NCI-H82 (cell line): ENCODE measurements at regions not wholly inside any gene's neighbourhood (a gene's known extent, or its start where the extent isn't known, plus 50 kb on each side); places are given as distances from the start of the nearest gene placed in this dataset.
"Not testable (repeated sequence)": the region's sequence is repeated elsewhere in the genome, so short reads cannot be mapped to it uniquely, and the experiment has no call there.

ENCODE experiments used
- DNase-seq: peaks from one replicate; lab custom pipeline; 2025; lab: John Stamatoyannopoulos, UW

DNA sequence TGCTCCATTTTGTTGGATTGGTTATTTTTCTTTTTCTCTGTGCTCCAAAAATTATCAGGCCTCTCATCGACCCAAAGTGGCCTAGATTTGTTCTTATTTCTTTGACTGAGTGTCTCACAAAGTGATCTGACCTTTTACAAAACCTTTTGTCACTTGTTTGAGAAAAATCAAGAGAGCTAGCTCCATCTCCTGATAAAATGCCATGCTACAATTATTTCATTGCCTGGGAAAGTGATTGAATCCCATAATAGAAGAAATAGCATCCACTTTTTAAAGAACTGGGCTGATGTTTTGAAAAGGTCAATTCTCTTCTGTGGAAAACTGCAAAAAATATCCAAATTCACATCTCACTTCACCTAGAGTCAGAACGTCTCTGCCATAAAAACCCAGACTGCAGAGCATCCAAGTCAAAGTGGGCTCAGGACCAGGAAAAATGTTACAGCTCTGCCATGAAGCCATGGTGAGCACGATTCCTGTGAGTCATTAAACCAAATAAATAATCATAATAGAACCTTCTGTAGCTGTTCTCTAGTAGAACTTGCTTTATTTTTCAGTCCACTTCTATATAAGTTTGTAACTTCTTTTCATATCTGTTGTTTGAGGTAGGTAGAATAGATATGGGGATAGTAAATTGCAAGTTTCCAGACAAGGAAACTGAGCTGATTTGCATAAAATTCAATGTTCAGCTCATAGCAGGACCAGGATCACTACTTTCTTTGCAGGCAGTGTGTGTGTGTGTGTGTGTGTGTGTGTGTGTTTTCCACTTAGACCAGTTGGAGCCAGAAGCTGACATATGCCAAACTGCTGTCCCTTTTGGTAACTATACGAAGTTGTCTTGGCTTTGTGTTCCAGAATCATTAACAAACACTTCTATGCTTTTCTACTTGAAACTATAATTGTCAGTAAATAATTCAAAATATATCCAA is 632.5 kb upstream of the ANKRD30A start:
- DNase-seq = no peak

- DNase-seq = no peak
Observed at GRCh38 chr10:36491926-36492325, 633.5 kb upstream of the ANKRD30A start.

- no peak for DNase-seq
Observed at GRCh38 chr10:36489611-36490228, 635.7 kb upstream of the ANKRD30A start.

DNA sequence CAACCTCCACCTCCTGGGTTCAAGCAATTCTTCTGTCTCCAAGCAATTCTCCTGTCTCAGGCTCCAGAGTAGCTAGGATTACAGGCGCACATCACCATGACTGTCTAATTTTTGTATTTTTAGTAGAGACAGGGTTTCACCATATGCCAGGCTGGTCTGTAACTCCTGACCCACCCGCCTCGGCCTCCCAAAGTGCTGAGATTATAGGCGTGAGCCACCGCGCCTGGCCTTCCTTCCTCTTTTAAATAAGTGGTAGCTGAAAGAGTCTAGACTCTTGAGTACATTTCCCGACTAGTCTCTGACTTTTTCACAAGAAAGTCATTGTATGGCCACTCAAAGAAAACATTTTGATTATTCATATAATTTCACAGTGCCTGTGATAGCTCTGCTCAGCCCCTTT is 636.2 kb upstream of the ANKRD30A start:
- no peak for DNase-seq

DNA sequence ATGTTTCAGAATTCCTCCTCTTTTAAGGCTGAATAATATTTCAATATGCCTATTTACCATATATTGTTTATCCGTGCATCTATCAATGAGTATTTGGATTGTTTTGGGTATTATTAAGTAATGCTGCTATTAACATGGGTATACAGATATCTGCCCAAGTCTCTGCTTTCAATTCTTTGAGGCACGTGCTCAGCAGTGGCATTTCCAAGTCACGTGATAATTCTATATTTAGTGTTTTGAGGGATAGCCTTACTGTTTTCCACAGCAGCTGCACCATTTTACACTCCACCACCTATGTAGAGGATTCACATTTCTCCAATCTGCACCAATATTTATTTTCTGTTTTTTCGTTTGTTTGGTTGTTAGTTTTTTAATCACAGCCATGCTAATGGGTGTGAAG is 636.8 kb upstream of the ANKRD30A start:
- no peak for DNase-seq

DNA sequence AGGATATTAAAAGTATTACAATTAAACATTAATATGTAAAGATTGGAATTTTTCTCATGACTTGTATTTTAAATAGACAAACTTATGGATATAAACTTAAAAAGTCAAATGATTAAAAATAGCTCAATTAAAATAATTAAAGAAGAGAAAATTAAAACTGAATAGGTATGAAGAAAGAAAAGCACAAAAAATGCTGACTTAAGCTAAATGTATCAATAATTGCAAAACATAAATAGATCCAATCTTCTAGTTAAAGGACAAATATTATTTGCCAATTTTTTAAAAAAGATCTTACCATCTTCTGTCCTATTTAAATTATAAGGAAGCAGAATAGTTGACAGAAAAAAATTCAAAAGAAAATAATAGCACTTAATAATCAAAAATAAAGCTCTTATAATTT is 646.3 kb upstream of the ANKRD30A start:
- DNase-seq = no peak

- no peak for DNase-seq
Observed at GRCh38 chr10:36476399-36476798, 649.0 kb upstream of the ANKRD30A start.

DNA sequence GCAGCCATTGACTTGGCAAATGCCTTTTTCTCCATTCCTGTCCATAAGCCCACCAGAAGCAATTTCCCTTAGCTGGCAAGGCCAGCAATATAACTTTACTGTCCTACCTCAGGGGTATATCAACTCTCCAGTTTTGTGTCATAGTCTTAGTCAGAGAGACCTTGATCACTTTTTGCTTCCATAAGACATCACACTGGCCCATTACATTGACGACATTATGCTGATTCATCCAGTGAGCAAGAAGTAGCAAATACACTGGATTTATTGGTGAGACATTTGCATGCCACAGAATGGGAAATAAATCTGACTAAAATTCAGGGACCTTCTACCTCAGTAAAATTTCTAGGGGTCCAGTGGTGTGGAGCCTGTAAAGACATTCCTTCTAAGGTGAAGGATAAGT is 649.7 kb upstream of the ANKRD30A start:
- no peak for DNase-seq

GRCh38 chr10:36474456-36474855 is 650.9 kb upstream of the ANKRD30A start:
- no peak for DNase-seq

- DNase-seq = no peak
Observed at GRCh38 chr10:36473122-36473521, 652.3 kb upstream of the ANKRD30A start.

DNA sequence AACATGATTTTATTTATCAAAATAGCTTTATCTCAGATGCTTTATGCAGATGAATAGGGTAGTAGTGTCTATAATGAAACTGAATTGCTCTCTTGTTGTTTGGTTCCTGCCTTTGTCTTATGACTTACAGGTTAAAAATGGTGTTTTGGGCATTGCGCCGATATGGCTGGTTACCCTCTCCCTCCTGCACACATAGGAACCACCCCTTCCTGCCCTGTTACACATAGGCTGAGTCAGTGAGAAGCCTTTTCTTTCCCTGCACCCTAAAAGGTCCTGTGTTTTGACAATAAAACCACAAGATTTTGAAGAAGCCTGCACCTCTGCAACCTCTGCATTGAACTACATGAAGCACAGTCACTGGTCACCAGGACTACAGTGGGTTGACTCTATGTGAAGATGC is 655.8 kb upstream of the ANKRD30A start:
- no peak for DNase-seq

GRCh38 chr10:36468620-36469019 is 656.8 kb upstream of the ANKRD30A start:
- DNase-seq = no peak

GRCh38 chr10:36465604-36466379 is 659.6 kb upstream of the ANKRD30A start:
- no peak for DNase-seq

GRCh38 chr10:36464291-36464690 is 661.1 kb upstream of the ANKRD30A start:
- DNase-seq = no peak

- no peak for DNase-seq
Observed at GRCh38 chr10:36463390-36463789, 662.0 kb upstream of the ANKRD30A start.

DNA sequence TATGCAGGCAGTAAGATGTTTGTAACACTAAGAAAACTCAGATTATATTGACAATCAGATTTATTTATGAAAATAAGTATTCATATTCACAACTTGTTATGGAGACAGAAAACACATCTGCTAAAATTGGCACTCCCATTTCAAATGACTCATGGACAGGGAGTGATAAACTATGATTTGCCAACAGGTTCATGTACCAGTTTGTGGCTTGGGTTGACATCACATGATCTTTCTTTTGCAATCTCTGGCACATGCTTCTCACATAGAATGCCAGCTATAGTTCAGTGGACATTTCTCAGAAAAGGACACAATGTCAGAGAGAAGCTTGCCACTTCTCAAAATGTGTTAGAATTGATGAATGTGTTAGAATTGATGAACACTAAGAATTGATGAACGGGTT is 663.2 kb upstream of the ANKRD30A start:
- no peak for DNase-seq

GRCh38 chr10:36458437-36458836 is 667.0 kb upstream of the ANKRD30A start:
- DNase-seq = not testable (repeated sequence)

DNA sequence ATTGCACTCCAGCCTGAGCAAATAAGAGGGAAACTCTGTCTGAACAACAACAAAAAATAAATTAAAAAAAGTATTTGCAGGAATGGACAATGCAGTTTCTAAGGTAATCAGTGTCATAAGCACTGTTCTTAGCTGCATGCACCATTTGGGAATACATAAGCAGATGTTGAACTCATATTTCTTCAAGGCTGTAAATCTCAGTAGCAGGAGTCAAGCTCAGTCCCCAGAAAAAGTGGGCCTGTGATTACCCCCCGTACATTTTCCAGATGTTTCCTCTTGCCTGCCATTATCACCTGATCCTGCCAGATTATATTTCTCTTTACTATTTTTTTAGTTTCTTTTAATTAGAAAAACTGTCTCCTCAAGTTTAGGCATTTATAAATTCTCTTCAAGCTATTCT is 667.6 kb upstream of the ANKRD30A start:
- DNase-seq = no peak

- DNase-seq = no peak
Observed at GRCh38 chr10:36455526-36456133, 669.8 kb upstream of the ANKRD30A start.

GRCh38 chr10:36452851-36453250 is 672.5 kb upstream of the ANKRD30A start:
- no peak for DNase-seq

DNA sequence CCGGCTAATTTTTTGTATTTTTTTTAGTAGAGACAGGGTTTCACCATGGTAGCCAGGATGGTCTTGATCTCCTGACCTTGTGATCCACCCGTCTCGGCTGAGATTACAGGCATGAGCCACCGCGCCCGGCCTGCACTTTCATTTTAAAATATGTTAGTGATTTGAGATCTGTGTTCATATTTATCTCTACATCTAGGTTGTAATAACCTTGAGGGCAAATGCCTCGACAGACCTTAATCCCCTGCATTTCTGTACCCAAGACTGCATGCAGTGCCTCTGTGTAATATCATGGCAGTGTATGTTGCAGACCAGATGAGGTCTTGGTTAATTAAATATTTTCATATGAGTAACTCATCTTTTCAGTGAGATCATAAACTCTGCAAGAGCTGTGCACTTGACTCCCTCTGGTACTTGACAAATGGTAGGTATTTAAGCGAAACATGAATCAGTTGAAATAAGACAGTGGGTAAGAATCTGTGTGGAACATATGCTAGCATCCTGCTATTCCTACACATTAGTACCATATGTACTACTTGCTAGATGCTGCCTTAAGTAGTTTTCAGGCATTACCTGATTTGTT is 673.9 kb upstream of the ANKRD30A start:
- no peak for DNase-seq

DNA sequence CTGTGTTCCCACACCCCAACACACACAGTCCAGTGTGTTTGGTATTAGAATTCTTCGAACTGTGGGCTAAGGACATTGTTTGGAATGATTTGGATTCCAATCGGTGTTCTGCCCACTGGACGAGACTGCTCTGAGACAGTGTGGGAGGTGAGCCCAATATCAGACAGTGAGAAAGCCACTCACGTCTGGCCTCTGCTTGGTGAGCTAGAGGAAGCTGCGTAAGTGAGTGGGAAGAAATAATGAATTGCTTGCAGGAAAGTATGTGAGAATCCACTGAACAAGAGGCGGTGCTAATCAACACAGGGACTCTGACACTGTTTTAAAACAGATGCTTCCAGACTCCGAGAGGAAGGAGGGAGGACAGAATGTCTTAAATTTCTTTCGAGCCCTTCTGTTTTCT is 675.0 kb upstream of the ANKRD30A start:
- no peak for DNase-seq
